BE2C (cell line): ENCODE measurements at regions not wholly inside any gene's neighbourhood (a gene's known extent, or its start where the extent isn't known, plus 50 kb on each side); places are given as distances from the start of the nearest gene placed in this dataset.

Experiments used
- DNase-seq: peaks from one replicate; pipeline ENCODE4 v3.0.0-alpha.2; 2020
- H3K27me3 ChIP-seq: fragments of 250-450 bp; sonication (Bioruptor Pico); 2 replicates; pipeline ENCODE4 v1.5.1; 2020; ENCODE audit warnings: mild to moderate bottlenecking
- H3K36me3 ChIP-seq: fragments of 250-450 bp; sonication (Bioruptor Pico); 2 replicates; pipeline ENCODE4 v1.5.1; 2020; ENCODE audit warnings: mild to moderate bottlenecking
- H3K4me1 ChIP-seq: fragments of 250-450 bp; sonication (Bioruptor Pico); 2 replicates; pipeline ENCODE4 v1.5.1; 2020
- H3K4me3 ChIP-seq: 2 replicates; pipeline ENCODE4 v1.5.1; 2011; ENCODE audit warnings: low read depth, low read length
- H3K9me3 ChIP-seq: fragments of 250-450 bp; sonication (Bioruptor Pico); 2 replicates; pipeline ENCODE4 v1.5.1; 2020
- TF ChIP-seq, protein P1 (sequence below): IDR thresholded peaks from 2 replicates; pipeline ENCODE4 v1.5.1; 2012; ENCODE audit warnings: mild to moderate bottlenecking, low read depth, low read length

DNA sequence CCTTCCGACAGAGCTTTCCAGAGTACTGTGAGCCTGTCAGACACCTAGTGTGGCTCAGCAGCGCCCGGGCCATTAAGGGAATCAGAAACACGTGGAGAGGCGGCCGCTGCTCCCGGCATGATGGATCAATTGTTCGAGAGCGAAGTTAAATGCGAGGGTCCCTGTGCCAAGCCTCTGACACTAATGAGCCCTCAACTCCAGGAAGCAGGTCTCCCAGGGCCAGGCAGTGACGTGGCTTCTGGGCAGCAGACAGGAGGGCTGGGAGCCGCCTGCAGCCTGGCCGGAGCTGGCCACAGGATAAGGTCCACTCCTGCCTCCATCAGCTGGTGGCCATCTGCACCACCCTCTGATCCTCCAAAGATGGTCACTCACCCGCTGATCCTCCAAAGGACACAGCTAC lies 67.5 kb upstream of the CLDN14 start:
- no peaks in the 10 kb centered on the region for H3K9me3 ChIP-seq
- no peaks in the 10 kb centered on the region for H3K4me1 ChIP-seq
- no peak overlapping the region for H3K4me3 ChIP-seq
- TF ChIP-seq, protein P1, sequence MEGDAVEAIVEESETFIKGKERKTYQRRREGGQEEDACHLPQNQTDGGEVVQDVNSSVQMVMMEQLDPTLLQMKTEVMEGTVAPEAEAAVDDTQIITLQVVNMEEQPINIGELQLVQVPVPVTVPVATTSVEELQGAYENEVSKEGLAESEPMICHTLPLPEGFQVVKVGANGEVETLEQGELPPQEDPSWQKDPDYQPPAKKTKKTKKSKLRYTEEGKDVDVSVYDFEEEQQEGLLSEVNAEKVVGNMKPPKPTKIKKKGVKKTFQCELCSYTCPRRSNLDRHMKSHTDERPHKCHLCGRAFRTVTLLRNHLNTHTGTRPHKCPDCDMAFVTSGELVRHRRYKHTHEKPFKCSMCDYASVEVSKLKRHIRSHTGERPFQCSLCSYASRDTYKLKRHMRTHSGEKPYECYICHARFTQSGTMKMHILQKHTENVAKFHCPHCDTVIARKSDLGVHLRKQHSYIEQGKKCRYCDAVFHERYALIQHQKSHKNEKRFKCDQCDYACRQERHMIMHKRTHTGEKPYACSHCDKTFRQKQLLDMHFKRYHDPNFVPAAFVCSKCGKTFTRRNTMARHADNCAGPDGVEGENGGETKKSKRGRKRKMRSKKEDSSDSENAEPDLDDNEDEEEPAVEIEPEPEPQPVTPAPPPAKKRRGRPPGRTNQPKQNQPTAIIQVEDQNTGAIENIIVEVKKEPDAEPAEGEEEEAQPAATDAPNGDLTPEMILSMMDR, result no peak
- H3K36me3 ChIP-seq, result no peaks in the 10 kb centered on the region
- peaks cover 29% of the 10 kb centered on the region for H3K27me3 ChIP-seq
- no peak for DNase-seq

DNA sequence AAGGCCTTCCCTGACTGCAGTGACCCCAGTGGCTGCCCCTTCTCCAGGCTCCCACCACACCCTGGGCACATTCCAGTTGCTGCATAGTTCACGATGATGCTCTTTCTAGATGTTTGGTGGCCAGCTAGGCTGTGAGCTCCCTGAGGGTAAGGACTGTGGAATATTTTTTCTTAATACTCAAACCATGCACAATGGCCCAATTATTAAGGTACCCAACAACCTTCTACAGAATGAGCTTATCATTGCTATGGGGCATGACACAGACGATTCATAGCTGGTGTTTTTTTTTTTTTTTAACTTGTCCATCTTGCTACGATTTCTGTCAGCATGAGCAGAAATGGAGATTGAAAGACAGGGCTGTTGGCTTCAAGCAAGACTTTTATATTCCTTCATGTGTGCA lies 68.9 kb upstream of the CLDN14 start:
- no peak overlapping the region for H3K4me3 ChIP-seq
- H3K4me1 ChIP-seq, result no peaks in the 10 kb centered on the region
- H3K9me3 ChIP-seq, result no peaks in the 10 kb centered on the region
- TF ChIP-seq, protein P1, result no peak
- no peak for DNase-seq
- no peaks in the 10 kb centered on the region for H3K36me3 ChIP-seq
- peaks cover 20% of the 10 kb centered on the region for H3K27me3 ChIP-seq

DNA sequence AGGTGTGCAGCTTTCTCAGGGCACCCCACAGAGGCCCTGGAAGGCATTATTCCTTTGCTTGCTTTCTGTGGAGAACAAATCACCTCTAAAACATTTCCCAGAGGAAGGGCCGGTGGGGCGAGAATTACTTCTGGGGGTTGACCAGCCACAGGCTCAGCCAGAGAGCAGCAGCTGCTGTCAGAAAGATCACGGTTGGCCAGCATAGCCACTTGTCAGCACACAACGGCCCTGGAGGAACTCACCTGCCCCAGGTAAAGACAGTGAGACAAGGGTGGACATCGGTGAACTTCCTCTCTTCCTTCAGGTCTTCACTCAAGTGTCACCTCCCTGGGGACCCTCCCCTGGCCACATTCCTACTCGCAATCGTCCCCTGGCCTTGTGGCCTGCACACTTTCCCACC lies 69.5 kb upstream of the CLDN14 start:
- peaks cover 20% of the 10 kb centered on the region for H3K27me3 ChIP-seq
- H3K36me3 ChIP-seq, result no peaks in the 10 kb centered on the region
- H3K9me3 ChIP-seq, result no peaks in the 10 kb centered on the region
- no peak overlapping the region for H3K4me3 ChIP-seq
- H3K4me1 ChIP-seq, result no peaks in the 10 kb centered on the region
- DNase-seq, result no peak
- TF ChIP-seq, protein P1, result no peak

DNA sequence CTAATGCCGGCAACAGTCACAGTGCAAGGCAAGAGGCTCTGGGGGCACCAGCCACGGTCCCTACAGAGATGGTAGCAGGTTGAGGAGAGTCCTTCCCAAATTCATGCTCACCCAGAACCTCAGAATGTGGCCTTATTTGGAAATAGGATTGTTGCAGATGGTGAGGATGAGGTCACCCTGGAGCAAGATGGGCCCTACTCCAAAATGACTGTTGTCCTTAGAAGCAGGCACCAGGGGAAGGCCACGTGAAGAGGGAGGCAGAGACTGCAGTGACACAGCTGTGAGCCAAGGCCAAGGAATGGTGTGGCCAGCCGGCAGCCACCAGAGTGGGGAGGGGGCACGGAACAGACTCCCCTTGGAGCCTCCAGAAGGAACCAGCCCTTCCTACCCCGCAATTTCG lies 70.8 kb upstream of the CLDN14 start:
- Histone ChIP-seq H3K36me3 (no peaks in the 10 kb centered on the region), H3K9me3 (no peaks in the 10 kb centered on the region), H3K4me1 (no peaks in the 10 kb centered on the region), H3K4me3 (no peak overlapping the region), H3K27me3 (peaks cover 17% of the 10 kb centered on the region)
- DNase-seq, result no peak
- TF ChIP-seq, protein P1, result no peak

DNA sequence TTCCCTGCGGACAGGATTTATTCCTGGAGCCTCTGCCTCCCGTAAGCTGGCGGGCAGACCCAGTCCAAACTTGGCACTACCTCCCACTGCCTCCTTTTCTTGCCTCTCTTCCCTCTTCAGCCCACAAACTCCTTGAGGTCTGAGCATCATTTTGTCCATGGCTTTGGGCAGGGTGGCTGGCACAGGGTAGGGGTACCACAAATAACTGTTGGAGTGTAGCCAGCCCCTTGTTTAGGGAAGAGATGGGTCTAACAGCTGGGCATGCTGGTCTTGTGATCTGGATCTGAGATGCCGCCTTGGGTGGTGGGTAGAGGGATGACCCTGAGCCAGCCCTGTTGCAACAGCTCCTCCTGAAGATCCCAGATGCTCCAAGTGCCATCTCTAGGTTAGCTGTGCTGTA lies 71.4 kb upstream of the CLDN14 start:
- no peak overlapping the region for H3K4me3 ChIP-seq
- TF ChIP-seq, protein P1, result no peak
- H3K4me1 ChIP-seq, result no peaks in the 10 kb centered on the region
- H3K27me3 ChIP-seq, result peaks cover 17% of the 10 kb centered on the region
- no peaks in the 10 kb centered on the region for H3K36me3 ChIP-seq
- DNase-seq, result no peak
- no peaks in the 10 kb centered on the region for H3K9me3 ChIP-seq

DNA sequence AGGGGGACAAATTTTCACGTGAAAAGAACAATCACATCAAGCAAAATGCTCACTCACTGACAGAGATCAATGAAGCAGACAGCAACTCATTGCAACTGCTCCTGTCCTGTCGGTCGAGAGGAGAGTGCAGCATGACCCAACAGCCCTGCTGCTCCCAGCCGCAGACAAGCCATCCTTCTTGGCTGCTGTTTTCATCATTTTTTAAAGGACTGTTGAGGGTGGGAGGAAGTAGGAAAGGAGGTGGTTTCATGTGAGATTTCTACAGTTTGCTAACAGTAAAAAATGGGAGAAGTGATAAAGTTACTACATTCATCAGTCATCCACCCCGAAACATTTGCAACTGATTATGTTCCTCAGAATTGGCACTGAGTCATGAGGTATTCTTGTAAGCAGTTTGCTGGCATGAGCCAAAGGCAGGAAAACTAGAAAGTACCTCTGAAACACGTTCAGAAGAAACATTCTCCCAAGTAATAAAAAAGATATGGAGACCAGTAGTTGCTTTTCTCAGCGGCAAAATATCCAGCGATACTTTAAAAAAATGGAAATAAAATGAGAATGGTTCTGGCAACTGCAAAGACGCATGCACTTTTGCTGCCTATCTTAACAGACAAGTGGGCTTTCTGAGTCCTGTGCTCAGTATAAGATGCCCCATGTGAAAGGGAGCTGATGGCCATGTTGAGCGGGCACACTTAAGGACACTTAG lies 72.0 kb upstream of the CLDN14 start:
- H3K4me1 ChIP-seq, result no peaks in the 10 kb centered on the region
- no peaks in the 10 kb centered on the region for H3K9me3 ChIP-seq
- peaks cover 17% of the 10 kb centered on the region for H3K27me3 ChIP-seq
- no peak overlapping the region for H3K4me3 ChIP-seq
- no peaks in the 10 kb centered on the region for H3K36me3 ChIP-seq
- TF ChIP-seq, protein P1, result no peak
- DNase-seq, result no peak
